PC-9 (cell line): ENCODE measurements at regions not wholly inside any gene's neighbourhood (a gene's known extent, or its start where the extent isn't known, plus 50 kb on each side); places are given as distances from the start of the nearest gene placed in this dataset.

Experiments used
- BruUV-seq: library from RNA; stranded (reverse); fragments of 400-500 nt; replicated peaks from 2 replicates; lab custom pipeline; 2021; lab: Mats Ljungman, UMichigan
- CTCF ChIA-PET: fragments of 300-600 bp; sonication (Branson Sonifier 250); formaldehyde crosslinking; loops from one replicate; lab custom pipeline; 2022; ENCODE audit warnings: antibody characterized with exemption; lab: Charles Lee
- POLR2A ChIA-PET: fragments of 300-600 bp; sonication (Branson Sonifier 250); formaldehyde crosslinking; loops from one replicate; lab custom pipeline; 2022; ENCODE audit warnings: antibody characterized with exemption; ENCODE audit not compliant: unreplicated experiment; lab: Charles Lee
- DNase-seq, 2 experiments: peaks; one replicate each; pipeline versions ENCODE4 v3.0.0 to v3.0.0-alpha.2; 2015 to 2022; ENCODE audit warnings: mixed read lengths in 1 of 2
- H2AFZ ChIP-seq: fragments of 200-600 bp; sonication (generic); 2 replicates; pipeline ENCODE4 v1.8.1; 2017; ENCODE audit warnings: antibody characterized with exemption
- H3F3A ChIP-seq: fragments of 200-600 bp; sonication (generic); 2 replicates; pipeline ENCODE4 v1.8.1; 2017; ENCODE audit warnings: antibody characterized with exemption, mild to moderate bottlenecking, low read depth; ENCODE audit not compliant: insufficient read depth
- H3K27ac ChIP-seq: fragments of 200-600 bp; sonication (generic); 2 replicates; pipeline ENCODE4 v1.6.1; 2016; ENCODE audit warnings: mixed run types
- H3K27me3 ChIP-seq: fragments of 200-600 bp; sonication (generic); 2 replicates; pipeline ENCODE4 v1.6.1; 2016; ENCODE audit warnings: low read depth, mixed run types; ENCODE audit not compliant: insufficient read depth
- H3K36me3 ChIP-seq: fragments of 200-600 bp; sonication (generic); 2 replicates; pipeline ENCODE4 v1.6.1; 2016; ENCODE audit warnings: low read depth, mixed run types
- H3K4me1 ChIP-seq: fragments of 200-600 bp; sonication (generic); replicated peaks from 2 replicates; pipeline ENCODE4 v1.6.1; 2016; ENCODE audit warnings: mixed run types; ENCODE audit not compliant: insufficient read depth
- H3K4me2 ChIP-seq: fragments of 200-600 bp; sonication (generic); 2 replicates; pipeline ENCODE4 v1.6.1; 2017; ENCODE audit warnings: mixed run types
- H3K4me3 ChIP-seq: fragments of 200-600 bp; sonication (generic); 2 replicates; pipeline ENCODE4 v1.6.1; 2016; ENCODE audit warnings: mixed run types
- H3K79me2 ChIP-seq: fragments of 200-600 bp; sonication (generic); 2 replicates; pipeline ENCODE4 v1.6.1; 2017; ENCODE audit warnings: low read depth, mixed run types
- H3K9me2 ChIP-seq: fragments of 200-600 bp; sonication (generic); 2 replicates; pipeline ENCODE4 v1.8.1; 2017; ENCODE audit warnings: mild to moderate bottlenecking; ENCODE audit not compliant: insufficient read depth
- H3K9me3 ChIP-seq: fragments of 200-600 bp; sonication (generic); 2 replicates; pipeline ENCODE4 v1.8.1; 2016; ENCODE audit warnings: low read depth; ENCODE audit not compliant: insufficient read depth
- H4K20me1 ChIP-seq: fragments of 200-600 bp; sonication (generic); 2 replicates; pipeline ENCODE4 v1.8.1; 2017; ENCODE audit not compliant: insufficient read depth
- CTCF ChIP-seq: fragments of 200-600 bp; sonication (generic); conservative IDR thresholded peaks from 2 replicates; pipeline ENCODE4 v1.6.1; 2017; ENCODE audit warnings: mixed run types, antibody characterized with exemption, mild to moderate bottlenecking, moderate library complexity
- EZH2 ChIP-seq: fragments of 200-600 bp; sonication (generic); IDR thresholded peaks from 2 replicates; pipeline ENCODE4 v1.8.0; 2017; ENCODE audit warnings: antibody characterized with exemption, low read depth
- intact Hi-C: fragments of 100-400 bp; cut with micrococcal nuclease; formaldehyde crosslinking; loops from one replicate; pipeline ENCODE4 v1.10.0; 2022; ENCODE audit not compliant: unreplicated experiment

DNA sequence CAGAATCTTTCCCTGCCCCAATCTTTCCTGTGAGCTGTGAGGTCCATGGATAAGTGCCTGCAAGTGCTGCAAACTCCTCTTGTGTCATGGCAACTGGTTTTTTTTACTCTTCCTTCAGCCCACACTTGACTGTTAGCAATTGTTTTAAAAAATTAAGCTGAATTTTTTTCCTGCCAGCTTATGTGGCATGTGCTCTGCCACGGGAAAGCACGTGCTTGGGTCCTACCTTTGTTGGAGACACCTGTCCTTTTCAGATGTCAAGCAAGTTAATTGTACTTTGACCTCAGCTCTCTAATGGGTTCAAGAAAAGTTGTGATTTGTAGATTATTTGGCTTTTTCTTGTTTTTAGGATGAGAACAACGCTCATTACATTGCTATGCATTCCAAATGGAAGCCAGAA, 398.5 kb downstream of the NUF2 start:
- Histone ChIP-seq H3F3A (no peaks in the 10 kb centered on the region), H3K9me2 (no peaks in the 10 kb centered on the region), H3K27me3 (no peaks in the 10 kb centered on the region), H3K4me1 (no peaks in the 10 kb centered on the region), H3K9me3 (no peaks in the 10 kb centered on the region), H4K20me1 (no peaks in the 10 kb centered on the region), H2AFZ (no peak overlapping the region), H3K4me2 (no peak overlapping the region), H3K27ac (no peak overlapping the region), H3K36me3 (no peaks in the 10 kb centered on the region), H3K4me3 (no peak overlapping the region), H3K79me2 (no peaks in the 10 kb centered on the region)
- DNase-seq: no peak
- TF ChIP-seq EZH2 (no peak), CTCF (no peak)
- BruUV-seq: no TSS peak
- POLR2A ChIA-PET: no interaction called here
- intact Hi-C loops: no loop called here
- CTCF ChIA-PET: no interaction called here

DNA sequence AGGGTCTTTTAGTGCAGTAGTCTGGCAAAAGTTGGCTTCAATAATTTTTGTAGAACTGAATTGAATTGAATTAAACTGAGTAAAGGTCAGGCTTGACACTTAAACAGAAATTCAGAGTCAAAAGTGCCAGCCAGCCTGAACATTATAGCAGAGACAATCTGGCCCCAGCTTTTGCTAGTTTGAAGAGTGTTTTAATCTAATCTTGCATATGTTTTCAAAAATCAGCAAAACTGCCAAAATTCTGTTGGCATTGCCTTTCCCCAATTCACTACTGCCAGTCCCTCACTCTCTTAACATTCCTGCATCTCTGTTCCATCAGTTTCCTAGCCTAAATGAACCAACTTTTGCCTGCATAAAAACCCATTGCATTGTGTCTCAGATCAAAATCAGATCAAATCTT, 403.8 kb downstream of the NUF2 start:
- no peak for DNase-seq
- H3K79me2 ChIP-seq: no peaks in the 10 kb centered on the region
- H2AFZ ChIP-seq: no peak overlapping the region
- intact Hi-C loops: no loop called here
- no peaks in the 10 kb centered on the region for H3K9me3 ChIP-seq
- no peaks in the 10 kb centered on the region for H3F3A ChIP-seq
- no peaks in the 10 kb centered on the region for H3K27me3 ChIP-seq
- no peaks in the 10 kb centered on the region for H3K9me2 ChIP-seq
- POLR2A ChIA-PET: no interaction called here
- no peak overlapping the region for H3K27ac ChIP-seq
- no peaks in the 10 kb centered on the region for H4K20me1 ChIP-seq
- no peak overlapping the region for H3K4me2 ChIP-seq
- H3K4me3 ChIP-seq: no peak overlapping the region
- no peaks in the 10 kb centered on the region for H3K4me1 ChIP-seq
- TF ChIP-seq EZH2: no peak
- no peak for TF ChIP-seq CTCF
- H3K36me3 ChIP-seq: no peaks in the 10 kb centered on the region
- no TSS peak for BruUV-seq
- CTCF ChIA-PET: no interaction called here

GRCh38 chr1:163730411-163730821, 408.7 kb downstream of the NUF2 start:
- TF ChIP-seq EZH2 (no peak), CTCF (no peak)
- no peaks in the 10 kb centered on the region for H4K20me1 ChIP-seq
- H3K27me3 ChIP-seq: no peaks in the 10 kb centered on the region
- H2AFZ ChIP-seq: no peak overlapping the region
- ChIA-PET CTCF (no interaction called here), POLR2A (no interaction called here)
- no peak overlapping the region for H3K4me2 ChIP-seq
- H3K9me2 ChIP-seq: no peaks in the 10 kb centered on the region
- no peaks in the 10 kb centered on the region for H3K79me2 ChIP-seq
- BruUV-seq: no TSS peak
- no peak for DNase-seq
- H3K36me3 ChIP-seq: no peaks in the 10 kb centered on the region
- no peaks in the 10 kb centered on the region for H3K9me3 ChIP-seq
- H3K4me1 ChIP-seq: no peaks in the 10 kb centered on the region
- intact Hi-C loops: no loop called here
- no peaks in the 10 kb centered on the region for H3F3A ChIP-seq
- no peak overlapping the region for H3K27ac ChIP-seq
- no peak overlapping the region for H3K4me3 ChIP-seq
